ENCODE measurements at regions not wholly inside any gene's neighbourhood (a gene's known extent, or its start where the extent isn't known, plus 50 kb on each side); places are given as distances from the start of the nearest gene placed in this dataset.

GRCh38 chr10:8156918-8157317, 102.4 kb downstream of the GATA3 start:
- Histone ChIP-seq H3K27ac (ENCODE audit: low read depth, low read length) (no peak overlapping the region), H4K20me1 (ENCODE audit: insufficient read depth) (no peaks in the 10 kb centered on the region), H3K4me3 (replicated peaks in 1 of 2; ENCODE audit: low read depth in 1 of 2, low read length in 2 of 2) (no peak overlapping the region), H3K4me1 (ENCODE audit: control insufficient read depth in 1 of 2, insufficient read depth in 2 of 2, low read length in 2 of 2) (no peaks in the 10 kb centered on the region), H3K9me2 (ENCODE audit: insufficient read depth) (no peaks in the 10 kb centered on the region), H3K79me2 (ENCODE audit: insufficient read depth, low read length) (no peaks in the 10 kb centered on the region), H3K27me3 (ENCODE audit: insufficient read depth, low read length) (no peaks in the 10 kb centered on the region; the same call in 1 of the 2 replicates), H3K9ac (ENCODE audit: low read length) (no peak overlapping the region), H3K4me2 (ENCODE audit: low read length) (no peak overlapping the region), H2AFZ (ENCODE audit: low read depth, low read length, poor library complexity, severe bottlenecking) (no peak overlapping the region), H3K36me3 (ENCODE audit: control insufficient read depth in 1 of 2, insufficient read depth in 2 of 2, low read length in 2 of 2) (no peaks in the 10 kb centered on the region), H3K9me3 (ENCODE audit: control insufficient read depth in 1 of 2, insufficient read depth in 1 of 2, low read depth in 1 of 2, low read length in 2 of 2) (no peaks in the 10 kb centered on the region)
- no peak for ATAC-seq
- ChIA-PET POLR2A (no interaction called here), CTCF (no interaction called here), RAD21 (ENCODE audit: low non-redundant PET in 1 of 2, low total read pairs in 2 of 2, uncharacterized antibody in 2 of 2, unreplicated experiment in 2 of 2) (no interaction called here)
- intact Hi-C loops (cut with micrococcal nuclease), result no loop called here
- no peak for DNase-seq (ENCODE audit: low read depth, low spot score)
- TF ChIP-seq CTCF (IDR thresholded peaks at IDR 0.05 in 2 of 3, conservative IDR thresholded peaks at IDR 0.05 in 1 of 3; ENCODE audit: borderline replicate concordance in 1 of 3, insufficient read depth in 1 of 3, low read depth in 2 of 3, low read length in 2 of 3) (no peak), FOSL1 (IDR thresholded peaks at IDR 0.05; ENCODE audit: low read depth) (no peak), SP1 (IDR thresholded peaks at IDR 0.05; ENCODE audit: low read depth) (no peak), EGR1 (IDR thresholded peaks at IDR 0.05; ENCODE audit: low read depth) (no peak), SIN3A (IDR thresholded peaks at IDR 0.05; ENCODE audit: low read depth) (no peak), JUND (IDR thresholded peaks at IDR 0.05) (no peak), MAX (IDR thresholded peaks at IDR 0.05) (no peak), CBX3 (IDR thresholded peaks at IDR 0.05; ENCODE audit: low read depth) (no peak), EZH2 (IDR thresholded peaks at IDR 0.05) (no peak), ZFX (IDR thresholded peaks at IDR 0.05) (no peak), ATF3 (IDR thresholded peaks at IDR 0.05) (no peak), RAD21 (IDR thresholded peaks at IDR 0.05; ENCODE audit: low read depth) (no peak), TCF7L2 (IDR thresholded peaks at IDR 0.05; ENCODE audit: borderline replicate concordance, extremely low read depth, insufficient read depth, insufficient read length) (no peak), POLR2A (IDR thresholded peaks at IDR 0.05; ENCODE audit: borderline replicate concordance, extremely low read depth, insufficient read depth, insufficient read length) (no peak)
- BruUV-seq (replicated peaks), result no TSS peak

Measured in HCT116 (cell line).